Keratinocyte (primary cell): ENCODE measurements at regions not wholly inside any gene's neighbourhood (a gene's known extent, or its start where the extent isn't known, plus 50 kb on each side); places are given as distances from the start of the nearest gene placed in this dataset.

Experiments
- DNase-seq: peaks from one replicate; pipeline ENCODE4 v3.0.0-alpha.2; 2011; ENCODE audit warnings: low read depth, missing footprints, low spot score
- FAIRE-seq: peaks from 2 replicates; lab custom pipeline; 2011; peaks lifted over from hg19 to GRCh38; lab: Jason Lieb, UNC
- H2AFZ ChIP-seq: 2 replicates; pipeline ENCODE4 v1.6.0; 2012; ENCODE audit warnings: low read length, control low read depth, inconsistent platforms; ENCODE audit not compliant: control insufficient read depth
- H3K27ac ChIP-seq: 2 replicates; pipeline ENCODE4 v1.5.1; 2011; ENCODE audit warnings: low read length; ENCODE audit not compliant: control insufficient read depth, insufficient read depth
- H3K27me3 ChIP-seq: 3 replicates; pipeline ENCODE4 v1.6.0; 2011; ENCODE audit warnings: low read length; ENCODE audit not compliant: control insufficient read depth, insufficient read depth; ENCODE audit errors: extremely low read depth
- H3K36me3 ChIP-seq, 2 experiments: 2 replicates in 1 of 2; 3 replicates in 1 of 2; pipeline ENCODE4 v1.5.1; 2011; ENCODE audit warnings: low read length in 2 of 2, mild to moderate bottlenecking in 1 of 2; ENCODE audit not compliant: control insufficient read depth in 2 of 2, insufficient read depth in 2 of 2; ENCODE audit errors: extremely low read depth in 1 of 2
- H3K4me1 ChIP-seq: 3 replicates; pipeline ENCODE4 v1.5.1; 2011; ENCODE audit warnings: low read length; ENCODE audit not compliant: control insufficient read depth, insufficient read depth; ENCODE audit errors: extremely low read depth
- H3K4me2 ChIP-seq: 3 replicates; pipeline ENCODE4 v1.6.0; 2011; ENCODE audit warnings: low read depth, low read length; ENCODE audit not compliant: control insufficient read depth, insufficient read depth; ENCODE audit errors: extremely low read depth
- H3K4me3 ChIP-seq, 3 experiments: fragments of 200-600 bp in 1 of 3; sonication (generic) in 1 of 3; 2 replicates in 2 of 3; 3 replicates in 1 of 3; pipeline ENCODE4 v1.5.1; 2011 to 2016; ENCODE audit warnings: low read length in 3 of 3, mild to moderate bottlenecking in 3 of 3, control low read depth in 2 of 3, inconsistent platforms in 1 of 3, low read depth in 1 of 3, mixed read lengths in 1 of 3, mixed run types in 1 of 3, moderate library complexity in 1 of 3; ENCODE audit not compliant: control insufficient read depth in 2 of 3, insufficient read depth in 2 of 3; ENCODE audit errors: extremely low read depth in 1 of 3
- H3K79me2 ChIP-seq: 2 replicates; pipeline ENCODE4 v1.6.0; 2012; ENCODE audit warnings: low read length; ENCODE audit not compliant: control insufficient read depth, insufficient read depth
- H3K9ac ChIP-seq: 3 replicates; pipeline ENCODE4 v1.6.0; 2011; ENCODE audit warnings: low read length; ENCODE audit not compliant: control insufficient read depth, insufficient read depth; ENCODE audit errors: extremely low read depth
- H3K9me1 ChIP-seq: 3 replicates; pipeline ENCODE4 v1.6.0; 2011; ENCODE audit warnings: low read length; ENCODE audit not compliant: control insufficient read depth, insufficient read depth; ENCODE audit errors: extremely low read depth
- H3K9me3 ChIP-seq: 2 replicates; pipeline ENCODE4 v1.5.1; 2012; ENCODE audit warnings: low read depth, low read length; ENCODE audit not compliant: control insufficient read depth
- H4K20me1 ChIP-seq: 3 replicates; pipeline ENCODE4 v1.6.0; 2011; ENCODE audit warnings: low read length; ENCODE audit not compliant: control insufficient read depth, insufficient read depth; ENCODE audit errors: extremely low read depth
- EZH2 ChIP-seq: IDR thresholded peaks from one replicate; pipeline ENCODE4 v1.6.1; 2012; ENCODE audit warnings: inconsistent platforms, mild to moderate bottlenecking, low read length, moderate library complexity
- dilution Hi-C: fragments of 300-500 bp; cut with MboI; formaldehyde crosslinking; loops from one replicate; pipeline ENCODE4 v1.7.0; 2020; ENCODE audit warnings: low sequenced_read_pairs; ENCODE audit not compliant: extremely low pct_ligation_motif_present
- TF ChIP-seq, protein P1 (sequence below), 3 experiments: IDR thresholded peaks in 1 of 3; conservative IDR thresholded peaks in 1 of 3; optimal IDR thresholded peaks in 1 of 3; 2 replicates in 2 of 3; 3 replicates in 1 of 3; pipeline versions ENCODE3 to v1.5.1; 2011; ENCODE audit warnings: low read length in 3 of 3, mild to moderate bottlenecking in 3 of 3, moderate library complexity in 2 of 3, control low read depth in 1 of 3, inconsistent platforms in 1 of 3; ENCODE audit not compliant: insufficient read depth in 2 of 3; ENCODE audit errors: extremely low read depth in 1 of 3

DNA sequence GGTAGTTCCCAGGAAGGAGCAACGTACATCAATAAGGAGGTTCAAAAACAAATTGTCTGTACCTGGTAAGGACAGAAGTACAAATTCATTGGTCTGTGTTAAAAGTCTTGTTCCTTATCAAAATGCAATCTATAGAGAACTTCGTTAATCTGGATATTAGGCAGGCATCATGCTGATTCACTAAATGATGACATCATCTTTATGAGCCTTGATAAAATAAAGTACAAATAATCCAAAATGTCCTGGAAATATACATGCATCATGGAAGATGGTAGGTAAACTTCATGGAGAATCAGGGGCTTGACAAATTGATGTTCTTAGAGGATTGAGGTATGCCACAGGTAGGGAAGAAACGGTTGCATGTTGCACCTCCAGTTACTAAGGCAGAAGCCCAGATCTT, 433.9 kb downstream of the TRIML1 start:
- no peaks in the 10 kb centered on the region for H3K4me1 ChIP-seq
- no peak overlapping the region for H3K27ac ChIP-seq
- H3K4me3 ChIP-seq = no peak overlapping the region
- no peak overlapping the region for H3K9ac ChIP-seq
- H2AFZ ChIP-seq = no peak overlapping the region
- no peak overlapping the region for H3K4me2 ChIP-seq
- no peak for FAIRE-seq
- DNase-seq = no peak
- dilution Hi-C loops = no loop called here
- no peaks in the 10 kb centered on the region for H3K79me2 ChIP-seq
- H3K9me3 ChIP-seq = peaks cover 2% of the 10 kb centered on the region
- H3K9me1 ChIP-seq = no peaks in the 10 kb centered on the region
- TF ChIP-seq EZH2 = no peak
- TF ChIP-seq, protein P1, sequence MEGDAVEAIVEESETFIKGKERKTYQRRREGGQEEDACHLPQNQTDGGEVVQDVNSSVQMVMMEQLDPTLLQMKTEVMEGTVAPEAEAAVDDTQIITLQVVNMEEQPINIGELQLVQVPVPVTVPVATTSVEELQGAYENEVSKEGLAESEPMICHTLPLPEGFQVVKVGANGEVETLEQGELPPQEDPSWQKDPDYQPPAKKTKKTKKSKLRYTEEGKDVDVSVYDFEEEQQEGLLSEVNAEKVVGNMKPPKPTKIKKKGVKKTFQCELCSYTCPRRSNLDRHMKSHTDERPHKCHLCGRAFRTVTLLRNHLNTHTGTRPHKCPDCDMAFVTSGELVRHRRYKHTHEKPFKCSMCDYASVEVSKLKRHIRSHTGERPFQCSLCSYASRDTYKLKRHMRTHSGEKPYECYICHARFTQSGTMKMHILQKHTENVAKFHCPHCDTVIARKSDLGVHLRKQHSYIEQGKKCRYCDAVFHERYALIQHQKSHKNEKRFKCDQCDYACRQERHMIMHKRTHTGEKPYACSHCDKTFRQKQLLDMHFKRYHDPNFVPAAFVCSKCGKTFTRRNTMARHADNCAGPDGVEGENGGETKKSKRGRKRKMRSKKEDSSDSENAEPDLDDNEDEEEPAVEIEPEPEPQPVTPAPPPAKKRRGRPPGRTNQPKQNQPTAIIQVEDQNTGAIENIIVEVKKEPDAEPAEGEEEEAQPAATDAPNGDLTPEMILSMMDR (optimal IDR thresholded peaks at IDR 0.05 in 1 of 3, IDR thresholded peaks at IDR 0.05 in 1 of 3, conservative IDR thresholded peaks at IDR 0.05 in 1 of 3; ENCODE audit: extremely low read depth in 1 of 3, insufficient read depth in 2 of 3, low read length in 3 of 3) = no peak
- H3K36me3 ChIP-seq = no peaks in the 10 kb centered on the region
- no peaks in the 10 kb centered on the region for H3K27me3 ChIP-seq
- no peaks in the 10 kb centered on the region for H4K20me1 ChIP-seq

DNA sequence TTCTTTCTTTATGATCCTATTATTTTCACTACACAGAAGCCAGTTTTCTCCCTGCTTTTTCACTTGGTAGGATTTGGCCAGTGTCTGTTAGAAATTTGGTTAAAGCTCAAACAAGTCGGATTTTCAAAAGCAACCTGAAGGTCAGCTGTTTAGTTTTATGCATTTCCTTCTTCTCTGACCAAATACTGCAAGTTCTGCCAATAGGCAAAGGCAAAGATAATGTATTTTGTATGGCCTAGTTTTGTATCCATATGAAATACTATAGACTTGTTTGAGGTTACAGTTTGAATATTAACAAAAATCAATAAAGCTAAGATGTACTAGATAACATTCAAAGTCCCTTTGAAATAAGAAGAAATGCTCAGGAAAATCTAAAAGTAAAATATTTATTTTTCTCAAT, 439.4 kb downstream of the TRIML1 start:
- Histone ChIP-seq H3K9ac (no peak overlapping the region), H4K20me1 (no peaks in the 10 kb centered on the region), H3K36me3 (no peaks in the 10 kb centered on the region), H3K9me3 (peaks cover 2% of the 10 kb centered on the region), H2AFZ (no peak overlapping the region), H3K4me2 (no peak overlapping the region), H3K9me1 (no peaks in the 10 kb centered on the region), H3K27me3 (no peaks in the 10 kb centered on the region), H3K4me3 (no peak overlapping the region), H3K79me2 (no peaks in the 10 kb centered on the region), H3K4me1 (no peaks in the 10 kb centered on the region), H3K27ac (no peak overlapping the region)
- FAIRE-seq (no peak), DNase-seq (no peak)
- dilution Hi-C loops = no loop called here
- TF ChIP-seq EZH2 = no peak
- TF ChIP-seq, protein P1 (optimal IDR thresholded peaks at IDR 0.05 in 1 of 3, IDR thresholded peaks at IDR 0.05 in 1 of 3, conservative IDR thresholded peaks at IDR 0.05 in 1 of 3; ENCODE audit: extremely low read depth in 1 of 3, insufficient read depth in 2 of 3, low read length in 3 of 3) = no peak
